ENCODE measurements at regions not wholly inside any gene's neighbourhood (a gene's known extent, or its start where the extent isn't known, plus 50 kb on each side); places are given as distances from the start of the nearest gene placed in this dataset.

DNA sequence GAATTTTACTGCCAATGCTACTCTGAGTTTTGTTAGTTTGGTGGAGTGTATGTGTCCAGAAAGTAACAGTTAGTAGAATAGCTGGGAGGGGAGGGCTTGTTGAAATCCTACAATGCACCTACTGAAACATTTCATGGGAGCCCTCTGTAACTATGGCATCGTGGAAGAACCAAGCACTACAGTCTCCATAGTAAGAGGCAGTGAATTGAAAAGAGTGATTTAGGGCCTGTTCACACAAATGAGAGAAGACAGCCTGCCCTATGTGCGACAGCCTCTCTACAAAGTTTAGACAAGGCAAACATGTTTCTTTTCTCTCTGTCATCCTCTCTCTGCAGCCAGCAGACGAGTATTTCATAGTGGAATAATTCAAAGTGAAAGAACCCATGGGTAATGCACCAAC is 676.6 kb downstream of the BRINP1 start:
- TF ChIP-seq, protein P1, sequence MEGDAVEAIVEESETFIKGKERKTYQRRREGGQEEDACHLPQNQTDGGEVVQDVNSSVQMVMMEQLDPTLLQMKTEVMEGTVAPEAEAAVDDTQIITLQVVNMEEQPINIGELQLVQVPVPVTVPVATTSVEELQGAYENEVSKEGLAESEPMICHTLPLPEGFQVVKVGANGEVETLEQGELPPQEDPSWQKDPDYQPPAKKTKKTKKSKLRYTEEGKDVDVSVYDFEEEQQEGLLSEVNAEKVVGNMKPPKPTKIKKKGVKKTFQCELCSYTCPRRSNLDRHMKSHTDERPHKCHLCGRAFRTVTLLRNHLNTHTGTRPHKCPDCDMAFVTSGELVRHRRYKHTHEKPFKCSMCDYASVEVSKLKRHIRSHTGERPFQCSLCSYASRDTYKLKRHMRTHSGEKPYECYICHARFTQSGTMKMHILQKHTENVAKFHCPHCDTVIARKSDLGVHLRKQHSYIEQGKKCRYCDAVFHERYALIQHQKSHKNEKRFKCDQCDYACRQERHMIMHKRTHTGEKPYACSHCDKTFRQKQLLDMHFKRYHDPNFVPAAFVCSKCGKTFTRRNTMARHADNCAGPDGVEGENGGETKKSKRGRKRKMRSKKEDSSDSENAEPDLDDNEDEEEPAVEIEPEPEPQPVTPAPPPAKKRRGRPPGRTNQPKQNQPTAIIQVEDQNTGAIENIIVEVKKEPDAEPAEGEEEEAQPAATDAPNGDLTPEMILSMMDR (optimal IDR thresholded peaks at IDR 0.05 in 1 of 3, IDR thresholded peaks at IDR 0.05 in 1 of 3, conservative IDR thresholded peaks at IDR 0.05 in 1 of 3; ENCODE audit: extremely low read depth in 1 of 3, insufficient read depth in 2 of 3, low read length in 3 of 3) = no peak
- no peak for TF ChIP-seq EZH2 (IDR thresholded peaks at IDR 0.05; ENCODE audit: low read length)
